GM18868 (cell line): ENCODE measurements at regions not wholly inside any gene's neighbourhood (a gene's known extent, or its start where the extent isn't known, plus 50 kb on each side); places are given as distances from the start of the nearest gene placed in this dataset.
A peak's percentile ranks its signal among the peaks of the same experiment; 100 is the strongest.
"Not testable (repeated sequence)": the region's sequence is repeated elsewhere in the genome, so short reads cannot be mapped to it uniquely, and the experiment has no call there.

Source experiments
- ATAC-seq: cut with Tn5 transposase; IDR thresholded peaks from one replicate; pipeline ENCODE4 v1.9.1; 2021; ENCODE audit warnings: mild to moderate bottlenecking, moderate library complexity; ENCODE audit not compliant: unreplicated experiment

- no peak for ATAC-seq
These were observed 369.1 kb upstream of the SLITRK5 start for GRCh38 chr13:87302034-87302433.

GRCh38 chr13:87302931-87303330 is 368.2 kb upstream of the SLITRK5 start:
- ATAC-seq: no peak

GRCh38 chr13:87311165-87311564 is 360.0 kb upstream of the SLITRK5 start:
- ATAC-seq: no peak

GRCh38 chr13:87314822-87315221 is 356.3 kb upstream of the SLITRK5 start:
- ATAC-seq: no peak

- ATAC-seq: no peak
These were observed 348.8 kb upstream of the SLITRK5 start for GRCh38 chr13:87322386-87322785.

- no peak for ATAC-seq
These were observed 346.6 kb upstream of the SLITRK5 start for GRCh38 chr13:87324558-87324957.

GRCh38 chr13:87331178-87331577 is 340.0 kb upstream of the SLITRK5 start:
- ATAC-seq: no peak

- no peak for ATAC-seq
These were observed 337.6 kb upstream of the SLITRK5 start for GRCh38 chr13:87333599-87333998.

- no peak for ATAC-seq
These were observed 337.0 kb upstream of the SLITRK5 start for GRCh38 chr13:87334176-87334575.

- ATAC-seq: not testable (repeated sequence)
These were observed 334.8 kb upstream of the SLITRK5 start for GRCh38 chr13:87336346-87336889.

GRCh38 chr13:87344176-87344575 is 327.0 kb upstream of the SLITRK5 start:
- no peak for ATAC-seq

- no peak for ATAC-seq
These were observed 315.7 kb upstream of the SLITRK5 start for GRCh38 chr13:87355451-87355850.

- ATAC-seq: no peak
These were observed 314.9 kb upstream of the SLITRK5 start for GRCh38 chr13:87356314-87356713.

GRCh38 chr13:87358319-87358718 is 312.9 kb upstream of the SLITRK5 start:
- no peak for ATAC-seq

- no peak for ATAC-seq
These were observed 310.0 kb upstream of the SLITRK5 start for GRCh38 chr13:87361216-87361615.

GRCh38 chr13:87368639-87369038 is 302.5 kb upstream of the SLITRK5 start:
- no peak for ATAC-seq

- ATAC-seq: no peak
These were observed 295.1 kb upstream of the SLITRK5 start for GRCh38 chr13:87376081-87376480.

GRCh38 chr13:87384099-87384498 is 287.1 kb upstream of the SLITRK5 start:
- no peak for ATAC-seq

- no peak for ATAC-seq
These were observed 277.8 kb upstream of the SLITRK5 start for GRCh38 chr13:87393358-87393757.

GRCh38 chr13:87398047-87398446 is 273.1 kb upstream of the SLITRK5 start:
- ATAC-seq: no peak

GRCh38 chr13:87403748-87404432 is 267.3 kb upstream of the SLITRK5 start:
- no peak for ATAC-seq

GRCh38 chr13:87426742-87427141 is 244.4 kb upstream of the SLITRK5 start:
- no peak for ATAC-seq

GRCh38 chr13:87444135-87444534 is 227.0 kb upstream of the SLITRK5 start:
- ATAC-seq: peak; percentile 87
